ENCODE measurements at regions not wholly inside any gene's neighbourhood (a gene's known extent, or its start where the extent isn't known, plus 50 kb on each side); places are given as distances from the start of the nearest gene placed in this dataset.

GRCh38 chr15:62909257-62909656 is 133.3 kb upstream of the TPM1 start:
- no peak for DNase-seq (ENCODE audit: low read depth in 1 of 2, low spot score in 1 of 2)
- TF ChIP-seq POLR2AphosphoS5 (IDR thresholded peaks at IDR 0.05; ENCODE audit: low read depth) (no peak), SPI1 (IDR thresholded peaks at IDR 0.05; ENCODE audit: borderline replicate concordance, low read depth) (no peak), REST (IDR thresholded peaks at IDR 0.05; ENCODE audit: insufficient replicate concordance, low read depth) (no peak), GABPA (IDR thresholded peaks at IDR 0.05; ENCODE audit: low read depth) (no peak), CTCF (IDR thresholded peaks at IDR 0.05; ENCODE audit: insufficient read depth, low read length) (no peak)
- H3K27me3 ChIP-seq (ENCODE audit: insufficient read depth, poor library complexity, severe bottlenecking) = peaks cover 11% of the 10 kb centered on the region
- no peak overlapping the region for H3K4me3 ChIP-seq (replicated peaks; ENCODE audit: insufficient read depth, low read length)
- no peak overlapping the region for H3K27ac ChIP-seq (replicated peaks)

- DNase-seq (ENCODE audit: low read depth in 1 of 2, low spot score in 1 of 2) = no peak
- Histone ChIP-seq H3K4me3 (replicated peaks; ENCODE audit: insufficient read depth, low read length) (no peak overlapping the region), H3K27ac (replicated peaks) (no peak overlapping the region), H3K27me3 (ENCODE audit: insufficient read depth, poor library complexity, severe bottlenecking) (peaks cover 3% of the 10 kb centered on the region)
- TF ChIP-seq SPI1 (IDR thresholded peaks at IDR 0.05; ENCODE audit: borderline replicate concordance, low read depth) (no peak), GABPA (IDR thresholded peaks at IDR 0.05; ENCODE audit: low read depth) (no peak), REST (IDR thresholded peaks at IDR 0.05; ENCODE audit: insufficient replicate concordance, low read depth) (no peak), POLR2AphosphoS5 (IDR thresholded peaks at IDR 0.05; ENCODE audit: low read depth) (no peak), CTCF (IDR thresholded peaks at IDR 0.05; ENCODE audit: insufficient read depth, low read length) (no peak)
Observed at GRCh38 chr15:62912282-62912681, 130.3 kb upstream of the TPM1 start.

GRCh38 chr15:62912808-62913207 is 129.7 kb upstream of the TPM1 start:
- no peak for TF ChIP-seq SPI1 (IDR thresholded peaks at IDR 0.05; ENCODE audit: borderline replicate concordance, low read depth)
- no peak for TF ChIP-seq POLR2AphosphoS5 (IDR thresholded peaks at IDR 0.05; ENCODE audit: low read depth)
- TF ChIP-seq GABPA (IDR thresholded peaks at IDR 0.05; ENCODE audit: low read depth) = no peak
- no peak for TF ChIP-seq CTCF (IDR thresholded peaks at IDR 0.05; ENCODE audit: insufficient read depth, low read length)
- no peak for TF ChIP-seq REST (IDR thresholded peaks at IDR 0.05; ENCODE audit: insufficient replicate concordance, low read depth)
- DNase-seq (ENCODE audit: low read depth in 1 of 2, low spot score in 1 of 2) = no peak
- Histone ChIP-seq H3K27me3 (ENCODE audit: insufficient read depth, poor library complexity, severe bottlenecking) (peaks cover 3% of the 10 kb centered on the region), H3K4me3 (replicated peaks; ENCODE audit: insufficient read depth, low read length) (no peak overlapping the region), H3K27ac (replicated peaks) (no peak overlapping the region)
